WTC11 (cell line): ENCODE measurements at regions not wholly inside any gene's neighbourhood (a gene's known extent, or its start where the extent isn't known, plus 50 kb on each side); places are given as distances from the start of the nearest gene placed in this dataset.

ENCODE experiments used
- ATAC-seq: fragments of 200-7000 bp; cut with Tn5 transposase; 2 replicates; pipeline ENCODE4 v1.10.0; 2021; ENCODE audit warnings: mild to moderate bottlenecking, moderate library complexity
- CTCF ChIA-PET: fragments of 300-600 bp; sonication (Branson Sonifier 250); formaldehyde crosslinking; loops from one replicate; lab custom pipeline; 2021; ENCODE audit warnings: antibody characterized with exemption; lab: Charles Lee
- POLR2A ChIA-PET: fragments of 350-600 bp; sonication (Branson Sonifier 250); formaldehyde crosslinking; loops from one replicate; lab custom pipeline; 2021; ENCODE audit warnings: antibody characterized with exemption; lab: Charles Lee
- DNase-seq: peaks from one replicate; pipeline ENCODE4 v3.0.0; 2021; ENCODE audit warnings: low spot score
- H3K27ac Mint-ChIP-seq: 2 replicates; pipeline ENCODE4 v1.8.0; 2021; ENCODE audit warnings: mixed read lengths
- H3K27me3 Mint-ChIP-seq: 2 replicates; pipeline ENCODE4 v1.8.0; 2021; ENCODE audit warnings: low read depth, mild to moderate bottlenecking, moderate library complexity, mixed read lengths
- H3K36me3 Mint-ChIP-seq: 2 replicates; pipeline ENCODE4 v1.8.0; 2021; ENCODE audit warnings: mixed read lengths
- H3K4me1 Mint-ChIP-seq: 2 replicates; pipeline ENCODE4 v1.8.0; 2022; ENCODE audit warnings: mixed read lengths
- H3K4me3 Mint-ChIP-seq: 2 replicates; pipeline ENCODE4 v1.8.0; 2021; ENCODE audit warnings: mild to moderate bottlenecking, moderate library complexity, mixed read lengths
- H3K9me3 Mint-ChIP-seq: 2 replicates; pipeline ENCODE4 v1.8.0; 2021; ENCODE audit warnings: mixed read lengths
- AR ChIP-seq: fragments of 250-450 bp; sonication (Bioruptor Pico); IDR thresholded peaks from 2 replicates; pipeline ENCODE4 v1.9.0; 2021; ENCODE audit warnings: mild to moderate bottlenecking
- ATF1 ChIP-seq: sonication (generic); formaldehyde crosslinking; IDR thresholded peaks from 2 replicates; pipeline ENCODE4 v1.8.1; 2023; ENCODE audit warnings: mild to moderate bottlenecking, moderate library complexity, missing genetic modification reagents
- CREM ChIP-seq: sonication (generic); formaldehyde crosslinking; IDR thresholded peaks from 2 replicates; pipeline ENCODE4 v1.8.1; 2022; ENCODE audit warnings: mild to moderate bottlenecking, missing genetic modification reagents, moderate library complexity
- EMX1 ChIP-seq: fragments of 250-450 bp; sonication (Bioruptor Pico); IDR thresholded peaks from 2 replicates; pipeline ENCODE4 v1.8.0; 2021; ENCODE audit warnings: mild to moderate bottlenecking
- ERG ChIP-seq: fragments of 250-450 bp; sonication (Bioruptor Pico); IDR thresholded peaks from 2 replicates; pipeline ENCODE4 v1.8.0; 2021; ENCODE audit warnings: mild to moderate bottlenecking
- ETV6 ChIP-seq: sonication (generic); formaldehyde crosslinking; IDR thresholded peaks from 2 replicates; pipeline ENCODE4 v1.8.1; 2022; ENCODE audit warnings: mild to moderate bottlenecking, missing genetic modification reagents
- GRHL2 ChIP-seq: fragments of 250-450 bp; sonication (Bioruptor Pico); IDR thresholded peaks from 2 replicates; pipeline ENCODE4 v1.8.0; 2022; ENCODE audit warnings: mild to moderate bottlenecking, moderate library complexity; ENCODE audit not compliant: insufficient replicate concordance, severe bottlenecking
- MXD4 ChIP-seq: fragments of 250-450 bp; sonication (Bioruptor Pico); IDR thresholded peaks from 2 replicates; pipeline ENCODE4 v1.8.0; 2021; ENCODE audit warnings: mild to moderate bottlenecking, moderate library complexity, borderline replicate concordance
- NR1H2 ChIP-seq: sonication (generic); formaldehyde crosslinking; IDR thresholded peaks from 2 replicates; pipeline ENCODE4 v1.9.0; 2021; ENCODE audit warnings: mild to moderate bottlenecking, moderate library complexity, missing genetic modification reagents
- OVOL2 ChIP-seq: fragments of 250-450 bp; sonication (Bioruptor Pico); IDR thresholded peaks from 2 replicates; pipeline ENCODE4 v1.9.0; 2021; ENCODE audit warnings: mild to moderate bottlenecking, borderline replicate concordance
- RELA ChIP-seq: sonication (generic); formaldehyde crosslinking; IDR thresholded peaks from 2 replicates; pipeline ENCODE4 v1.8.1; 2022; ENCODE audit warnings: missing genetic modification reagents, mild to moderate bottlenecking, borderline replicate concordance
- RORB ChIP-seq: fragments of 250-450 bp; sonication (Bioruptor Pico); IDR thresholded peaks from 2 replicates; pipeline ENCODE4 v1.9.0; 2021; ENCODE audit warnings: mild to moderate bottlenecking
- SOX15 ChIP-seq: fragments of 250-450 bp; sonication (Bioruptor Pico); IDR thresholded peaks from 2 replicates; pipeline ENCODE4 v1.9.0; 2021; ENCODE audit warnings: mild to moderate bottlenecking
- SP1 ChIP-seq: sonication (generic); formaldehyde crosslinking; conservative IDR thresholded peaks from 2 replicates; pipeline ENCODE4 v1.8.1; 2022; ENCODE audit warnings: missing genetic modification reagents
- USF1 ChIP-seq: sonication (generic); formaldehyde crosslinking; IDR thresholded peaks from 2 replicates; pipeline ENCODE4 v1.8.0; 2022; ENCODE audit warnings: mild to moderate bottlenecking, missing genetic modification reagents
- ZNF121 ChIP-seq: sonication (generic); formaldehyde crosslinking; IDR thresholded peaks from 2 replicates; pipeline ENCODE4 v1.8.0; 2023; ENCODE audit warnings: missing genetic modification reagents
- ZNF532 ChIP-seq: fragments of 250-450 bp; sonication (Bioruptor Pico); IDR thresholded peaks from 2 replicates; pipeline ENCODE4 v1.9.0; 2021; ENCODE audit warnings: mild to moderate bottlenecking, borderline replicate concordance
- TF ChIP-seq, protein P1 (sequence below): fragments of 250-450 bp; sonication (Bioruptor Pico); IDR thresholded peaks from 2 replicates; pipeline ENCODE4 v1.9.0; 2021; ENCODE audit warnings: moderate library complexity, mild to moderate bottlenecking, inconsistent platforms, borderline replicate concordance
- TF ChIP-seq, protein P2 (sequence below): sonication (generic); formaldehyde crosslinking; conservative IDR thresholded peaks from 2 replicates; pipeline ENCODE4 v1.8.1; 2023; ENCODE audit warnings: mild to moderate bottlenecking, low read depth, missing genetic modification reagents, moderate library complexity

- TF ChIP-seq GRHL2 (no peak), ZNF121 (CRISPR knock-in tag) (no peak), RORB (no peak), OVOL2 (CRISPR knock-in tag) (no peak), USF1 (no peak), SOX15 (CRISPR knock-in tag) (no peak), ETV6 (no peak), ERG (no peak), CREM (CRISPR knock-in tag) (no peak), ATF1 (CRISPR knock-in tag) (no peak), MXD4 (CRISPR knock-in tag) (no peak), ZNF532 (CRISPR knock-in tag) (no peak), EMX1 (no peak), NR1H2 (CRISPR knock-in tag) (no peak)
- TF ChIP-seq, protein P1, sequence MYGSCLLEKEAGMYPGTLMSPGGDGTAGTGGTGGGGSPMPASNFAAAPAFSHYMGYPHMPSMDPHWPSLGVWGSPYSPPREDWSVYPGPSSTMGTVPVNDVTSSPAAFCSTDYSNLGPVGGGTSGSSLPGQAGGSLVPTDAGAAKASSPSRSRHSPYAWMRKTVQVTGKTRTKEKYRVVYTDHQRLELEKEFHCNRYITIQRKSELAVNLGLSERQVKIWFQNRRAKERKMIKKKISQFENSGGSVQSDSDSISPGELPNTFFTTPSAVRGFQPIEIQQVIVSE, result no peak
- TF ChIP-seq, all 79 proteins: peak for 0
- Mint-ChIP-seq H3K4me3 (no peak overlapping the region), H3K9me3 (peaks cover 9% of the 10 kb centered on the region), H3K36me3 (no peaks in the 10 kb centered on the region), H3K27me3 (no peaks in the 10 kb centered on the region), H3K27ac (peak overlapping the region; percentile 23), H3K4me1 (0 out of 2 replicates have a peak, but pooled peaks cover 4% of the 10 kb centered on the region)
- ChIA-PET CTCF (no interaction called here), POLR2A (no interaction called here)
- ATAC-seq (no peak), DNase-seq (no peak)
Observed at GRCh38 chr5:26749829-26750228, 288.6 kb downstream of the CDH9 start.

DNA sequence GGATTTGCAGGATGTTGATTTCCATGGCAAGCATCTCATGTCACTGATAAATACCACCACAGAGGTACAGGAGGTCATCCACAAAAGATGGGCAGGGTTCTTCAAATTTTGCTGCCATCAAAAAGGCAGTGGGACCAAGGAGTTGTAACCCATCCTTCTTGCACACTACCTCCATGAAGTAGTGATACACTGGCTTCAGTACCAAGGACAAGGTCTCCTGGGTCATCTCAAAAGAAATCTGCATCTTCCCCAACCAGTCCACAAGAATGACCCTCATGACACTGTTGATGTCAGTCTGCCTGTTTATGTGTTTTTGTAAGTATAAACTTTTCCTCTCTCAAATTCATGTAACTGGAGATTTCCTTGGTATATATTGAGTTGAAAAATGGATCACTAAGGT lies 298.2 kb downstream of the CDH9 start:
- H3K9me3 Mint-ChIP-seq, result peaks cover 14% of the 10 kb centered on the region
- H3K4me3 Mint-ChIP-seq, result no peak overlapping the region
- no peaks in the 10 kb centered on the region for H3K27me3 Mint-ChIP-seq
- no peak overlapping the region for H3K27ac Mint-ChIP-seq
- DNase-seq, result no peak
- no peaks in the 10 kb centered on the region for H3K4me1 Mint-ChIP-seq
- H3K36me3 Mint-ChIP-seq, result peaks cover 3% of the 10 kb centered on the region; the same call in 1 of the 2 replicates
- CTCF ChIA-PET, result no interaction called here
- TF ChIP-seq, protein P2, sequence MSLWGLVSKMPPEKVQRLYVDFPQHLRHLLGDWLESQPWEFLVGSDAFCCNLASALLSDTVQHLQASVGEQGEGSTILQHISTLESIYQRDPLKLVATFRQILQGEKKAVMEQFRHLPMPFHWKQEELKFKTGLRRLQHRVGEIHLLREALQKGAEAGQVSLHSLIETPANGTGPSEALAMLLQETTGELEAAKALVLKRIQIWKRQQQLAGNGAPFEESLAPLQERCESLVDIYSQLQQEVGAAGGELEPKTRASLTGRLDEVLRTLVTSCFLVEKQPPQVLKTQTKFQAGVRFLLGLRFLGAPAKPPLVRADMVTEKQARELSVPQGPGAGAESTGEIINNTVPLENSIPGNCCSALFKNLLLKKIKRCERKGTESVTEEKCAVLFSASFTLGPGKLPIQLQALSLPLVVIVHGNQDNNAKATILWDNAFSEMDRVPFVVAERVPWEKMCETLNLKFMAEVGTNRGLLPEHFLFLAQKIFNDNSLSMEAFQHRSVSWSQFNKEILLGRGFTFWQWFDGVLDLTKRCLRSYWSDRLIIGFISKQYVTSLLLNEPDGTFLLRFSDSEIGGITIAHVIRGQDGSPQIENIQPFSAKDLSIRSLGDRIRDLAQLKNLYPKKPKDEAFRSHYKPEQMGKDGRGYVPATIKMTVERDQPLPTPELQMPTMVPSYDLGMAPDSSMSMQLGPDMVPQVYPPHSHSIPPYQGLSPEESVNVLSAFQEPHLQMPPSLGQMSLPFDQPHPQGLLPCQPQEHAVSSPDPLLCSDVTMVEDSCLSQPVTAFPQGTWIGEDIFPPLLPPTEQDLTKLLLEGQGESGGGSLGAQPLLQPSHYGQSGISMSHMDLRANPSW (CRISPR knock-in tag), result no peak
- TF ChIP-seq RELA (CRISPR knock-in tag), result no peak
- TF ChIP-seq AR, result no peak
- TF ChIP-seq GRHL2, result no peak
- TF ChIP-seq ETV6, result no peak
- TF ChIP-seq, protein P1, result no peak
- no peak for TF ChIP-seq SP1 (CRISPR knock-in tag)
- POLR2A ChIA-PET, result no interaction called here
- no peak for ATAC-seq
